ENCODE measurements at regions not wholly inside any gene's neighbourhood (a gene's known extent, or its start where the extent isn't known, plus 50 kb on each side); places are given as distances from the start of the nearest gene placed in this dataset.

DNA sequence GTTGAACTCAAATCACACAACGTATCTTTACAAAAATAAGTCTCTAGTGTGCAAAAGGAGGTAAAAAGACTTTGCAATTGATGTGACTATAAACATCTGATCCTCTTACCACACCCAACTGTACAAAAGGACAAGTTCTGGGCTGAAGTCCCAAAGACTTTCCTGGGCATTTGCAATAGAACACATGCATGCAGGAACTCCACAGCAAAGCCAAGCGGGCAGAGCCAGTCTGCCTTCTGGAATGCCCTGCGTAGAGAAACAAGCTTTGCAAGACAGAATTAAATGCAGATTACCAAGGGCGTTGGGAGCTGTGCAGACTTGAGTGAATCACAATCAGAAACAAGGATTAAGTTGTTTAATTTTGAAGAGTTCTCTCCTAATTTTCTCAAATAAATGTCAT, 208.4 kb upstream of the ZNF521 start (continued):
- TF ChIP-seq, protein P1, sequence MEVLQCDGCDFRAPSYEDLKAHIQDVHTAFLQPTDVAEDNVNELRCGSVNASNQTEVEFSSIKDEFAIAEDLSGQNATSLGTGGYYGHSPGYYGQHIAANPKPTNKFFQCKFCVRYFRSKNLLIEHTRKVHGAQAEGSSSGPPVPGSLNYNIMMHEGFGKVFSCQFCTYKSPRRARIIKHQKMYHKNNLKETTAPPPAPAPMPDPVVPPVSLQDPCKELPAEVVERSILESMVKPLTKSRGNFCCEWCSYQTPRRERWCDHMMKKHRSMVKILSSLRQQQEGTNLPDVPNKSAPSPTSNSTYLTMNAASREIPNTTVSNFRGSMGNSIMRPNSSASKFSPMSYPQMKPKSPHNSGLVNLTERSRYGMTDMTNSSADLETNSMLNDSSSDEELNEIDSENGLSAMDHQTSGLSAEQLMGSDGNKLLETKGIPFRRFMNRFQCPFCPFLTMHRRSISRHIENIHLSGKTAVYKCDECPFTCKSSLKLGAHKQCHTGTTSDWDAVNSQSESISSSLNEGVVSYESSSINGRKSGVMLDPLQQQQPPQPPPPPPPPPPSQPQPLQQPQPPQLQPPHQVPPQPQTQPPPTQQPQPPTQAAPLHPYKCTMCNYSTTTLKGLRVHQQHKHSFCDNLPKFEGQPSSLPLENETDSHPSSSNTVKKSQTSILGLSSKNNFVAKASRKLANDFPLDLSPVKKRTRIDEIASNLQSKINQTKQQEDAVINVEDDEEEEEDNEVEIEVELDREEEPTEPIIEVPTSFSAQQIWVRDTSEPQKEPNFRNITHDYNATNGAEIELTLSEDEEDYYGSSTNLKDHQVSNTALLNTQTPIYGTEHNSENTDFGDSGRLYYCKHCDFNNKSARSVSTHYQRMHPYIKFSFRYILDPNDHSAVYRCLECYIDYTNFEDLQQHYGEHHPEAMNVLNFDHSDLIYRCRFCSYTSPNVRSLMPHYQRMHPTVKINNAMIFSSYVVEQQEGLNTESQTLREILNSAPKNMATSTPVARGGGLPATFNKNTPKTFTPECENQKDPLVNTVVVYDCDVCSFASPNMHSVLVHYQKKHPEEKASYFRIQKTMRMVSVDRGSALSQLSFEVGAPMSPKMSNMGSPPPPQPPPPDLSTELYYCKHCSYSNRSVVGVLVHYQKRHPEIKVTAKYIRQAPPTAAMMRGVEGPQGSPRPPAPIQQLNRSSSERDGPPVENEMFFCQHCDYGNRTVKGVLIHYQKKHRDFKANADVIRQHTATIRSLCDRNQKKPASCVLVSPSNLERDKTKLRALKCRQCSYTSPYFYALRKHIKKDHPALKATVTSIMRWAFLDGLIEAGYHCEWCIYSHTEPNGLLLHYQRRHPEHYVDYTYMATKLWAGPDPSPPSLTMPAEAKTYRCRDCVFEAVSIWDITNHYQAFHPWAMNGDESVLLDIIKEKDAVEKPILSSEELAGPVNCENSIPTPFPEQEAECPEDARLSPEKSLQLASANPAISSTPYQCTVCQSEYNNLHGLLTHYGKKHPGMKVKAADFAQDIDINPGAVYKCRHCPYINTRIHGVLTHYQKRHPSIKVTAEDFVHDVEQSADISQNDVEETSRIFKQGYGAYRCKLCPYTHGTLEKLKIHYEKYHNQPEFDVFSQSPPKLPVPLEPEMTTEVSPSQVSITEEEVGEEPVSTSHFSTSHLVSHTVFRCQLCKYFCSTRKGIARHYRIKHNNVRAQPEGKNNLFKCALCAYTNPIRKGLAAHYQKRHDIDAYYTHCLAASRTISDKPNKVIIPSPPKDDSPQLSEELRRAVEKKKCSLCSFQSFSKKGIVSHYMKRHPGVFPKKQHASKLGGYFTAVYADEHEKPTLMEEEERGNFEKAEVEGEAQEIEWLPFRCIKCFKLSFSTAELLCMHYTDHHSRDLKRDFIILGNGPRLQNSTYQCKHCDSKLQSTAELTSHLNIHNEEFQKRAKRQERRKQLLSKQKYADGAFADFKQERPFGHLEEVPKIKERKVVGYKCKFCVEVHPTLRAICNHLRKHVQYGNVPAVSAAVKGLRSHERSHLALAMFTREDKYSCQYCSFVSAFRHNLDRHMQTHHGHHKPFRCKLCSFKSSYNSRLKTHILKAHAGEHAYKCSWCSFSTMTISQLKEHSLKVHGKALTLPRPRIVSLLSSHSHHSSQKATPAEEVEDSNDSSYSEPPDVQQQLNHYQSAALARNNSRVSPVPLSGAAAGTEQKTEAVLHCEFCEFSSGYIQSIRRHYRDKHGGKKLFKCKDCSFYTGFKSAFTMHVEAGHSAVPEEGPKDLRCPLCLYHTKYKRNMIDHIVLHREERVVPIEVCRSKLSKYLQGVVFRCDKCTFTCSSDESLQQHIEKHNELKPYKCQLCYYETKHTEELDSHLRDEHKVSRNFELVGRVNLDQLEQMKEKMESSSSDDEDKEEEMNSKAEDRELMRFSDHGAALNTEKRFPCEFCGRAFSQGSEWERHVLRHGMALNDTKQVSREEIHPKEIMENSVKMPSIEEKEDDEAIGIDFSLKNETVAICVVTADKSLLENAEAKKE (CRISPR knock-in tag; IDR thresholded peaks at IDR 0.05): no peak
- no peak for TF ChIP-seq JUNB (IDR thresholded peaks at IDR 0.05; ENCODE audit: unreplicated experiment)
- no peak for TF ChIP-seq ZNF331 (CRISPR knock-in tag; IDR thresholded peaks at IDR 0.05; ENCODE audit: low read depth)
- no peak for TF ChIP-seq CREB1 (CRISPR knock-in tag; IDR thresholded peaks at IDR 0.05; ENCODE audit: low read depth)
- TF ChIP-seq STAT1 (IDR thresholded peaks at IDR 0.05; ENCODE audit: unreplicated experiment): no peak
- TF ChIP-seq NANOG (IDR thresholded peaks at IDR 0.05; ENCODE audit: borderline replicate concordance): no peak
- TF ChIP-seq, protein P2, sequence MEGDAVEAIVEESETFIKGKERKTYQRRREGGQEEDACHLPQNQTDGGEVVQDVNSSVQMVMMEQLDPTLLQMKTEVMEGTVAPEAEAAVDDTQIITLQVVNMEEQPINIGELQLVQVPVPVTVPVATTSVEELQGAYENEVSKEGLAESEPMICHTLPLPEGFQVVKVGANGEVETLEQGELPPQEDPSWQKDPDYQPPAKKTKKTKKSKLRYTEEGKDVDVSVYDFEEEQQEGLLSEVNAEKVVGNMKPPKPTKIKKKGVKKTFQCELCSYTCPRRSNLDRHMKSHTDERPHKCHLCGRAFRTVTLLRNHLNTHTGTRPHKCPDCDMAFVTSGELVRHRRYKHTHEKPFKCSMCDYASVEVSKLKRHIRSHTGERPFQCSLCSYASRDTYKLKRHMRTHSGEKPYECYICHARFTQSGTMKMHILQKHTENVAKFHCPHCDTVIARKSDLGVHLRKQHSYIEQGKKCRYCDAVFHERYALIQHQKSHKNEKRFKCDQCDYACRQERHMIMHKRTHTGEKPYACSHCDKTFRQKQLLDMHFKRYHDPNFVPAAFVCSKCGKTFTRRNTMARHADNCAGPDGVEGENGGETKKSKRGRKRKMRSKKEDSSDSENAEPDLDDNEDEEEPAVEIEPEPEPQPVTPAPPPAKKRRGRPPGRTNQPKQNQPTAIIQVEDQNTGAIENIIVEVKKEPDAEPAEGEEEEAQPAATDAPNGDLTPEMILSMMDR (conservative IDR thresholded peaks at IDR 0.05; ENCODE audit: low read depth in 2 of 2): no peak
- no peak for TF ChIP-seq EZH2 (IDR thresholded peaks at IDR 0.05; ENCODE audit: low read depth, unreplicated experiment)

DNA sequence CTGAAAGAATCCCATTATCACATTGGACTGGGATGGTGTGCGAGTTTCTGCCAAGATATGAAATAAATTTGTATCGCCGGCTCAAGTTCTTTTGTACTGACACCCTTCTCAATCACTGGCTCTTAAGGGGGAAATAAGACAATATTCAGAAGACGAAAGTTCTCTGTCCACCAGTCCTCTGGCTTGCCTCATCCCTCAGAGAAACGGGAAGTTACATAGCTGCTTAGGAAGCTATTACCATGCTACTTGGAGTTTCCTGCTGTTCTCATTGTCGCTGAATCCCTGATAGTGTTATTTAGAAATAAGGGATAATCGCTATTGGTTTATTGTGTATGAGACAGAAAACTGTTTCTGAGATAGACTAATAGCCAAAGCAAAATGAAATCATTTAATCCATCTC, 205.0 kb upstream of the ZNF521 start:
- H3K4me3 ChIP-seq: no peak overlapping the region
- no peak overlapping the region for H2AFZ ChIP-seq
- H4K20me1 ChIP-seq (replicated peaks; ENCODE audit: insufficient read depth): no peaks in the 10 kb centered on the region
- Mint-ChIP-seq H3K4me1 (0 out of 3 replicates have a peak, but pooled peaks cover 2% of the 10 kb centered on the region), H3K36me3 (ENCODE audit: low read depth) (no peaks in the 10 kb centered on the region), H3K9me3 (no peaks in the 10 kb centered on the region), H3K27ac (no peak overlapping the region), H3K4me3 (no peak overlapping the region), H3K27me3 (ENCODE audit: insufficient read depth, low read depth, poor library complexity) (no peaks in the 10 kb centered on the region)
- H3K27me3 ChIP-seq (ENCODE audit: insufficient read depth): no peaks in the 10 kb centered on the region
- no peak for ATAC-seq
- H3K9me2 ChIP-seq (ENCODE audit: insufficient read depth): no peaks in the 10 kb centered on the region; the same call in none of the 2 replicates
- no peak for DNase-seq (ENCODE audit: low spot score)
- H3F3A ChIP-seq (replicated peaks; ENCODE audit: low read depth): no peaks in the 10 kb centered on the region
- no peaks in the 10 kb centered on the region for H3K4me1 ChIP-seq (ENCODE audit: insufficient read depth)
- no peak overlapping the region for H3K27ac ChIP-seq (ENCODE audit: low read depth)
- H3K36me3 ChIP-seq (ENCODE audit: insufficient read depth): no peaks in the 10 kb centered on the region
- H3K4me2 ChIP-seq: no peak overlapping the region
- no peaks in the 10 kb centered on the region for H3K79me2 ChIP-seq (replicated peaks; ENCODE audit: insufficient read depth)
- TF ChIP-seq ZNF331 (CRISPR knock-in tag; IDR thresholded peaks at IDR 0.05; ENCODE audit: low read depth) (no peak), EZH2phosphoT487 (IDR thresholded peaks at IDR 0.05; ENCODE audit: unreplicated experiment) (no peak)
- TF ChIP-seq, protein P1 (CRISPR knock-in tag; IDR thresholded peaks at IDR 0.05): no peak

Data from GM23338 (cell line).